CD4-positive, alpha-beta T cell treated with Interleukin-6 at 100 ng/mL for 8 hours (primary cell): ENCODE measurements at regions not wholly inside any gene's neighbourhood (a gene's known extent, or its start where the extent isn't known, plus 50 kb on each side); places are given as distances from the start of the nearest gene placed in this dataset.

Source experiments
- DNase-seq: peaks from one replicate; pipeline ENCODE4 v3.0.0-alpha.2; 2020; ENCODE audit warnings: mixed read lengths, low spot score

- DNase-seq: no peak
Observed at GRCh38 chr1:8267307-8267706, 50.6 kb upstream of the SLC45A1 start.

GRCh38 chr1:8266436-8267165 lies 51.3 kb upstream of the SLC45A1 start:
- DNase-seq: no peak

GRCh38 chr1:8263791-8264190 lies 54.1 kb upstream of the SLC45A1 start:
- DNase-seq: no peak

GRCh38 chr1:8261398-8261762 lies 56.5 kb upstream of the SLC45A1 start:
- no peak for DNase-seq

GRCh38 chr1:8259498-8260290 lies 58.2 kb upstream of the SLC45A1 start:
- DNase-seq: no peak

GRCh38 chr1:8257621-8258020 lies 60.3 kb upstream of the SLC45A1 start:
- DNase-seq: no peak

GRCh38 chr1:8256321-8256720 lies 61.6 kb upstream of the SLC45A1 start:
- DNase-seq: no peak

- DNase-seq: no peak
Observed at GRCh38 chr1:8255712-8256111, 62.2 kb upstream of the SLC45A1 start.

- no peak for DNase-seq
Observed at GRCh38 chr1:8252266-8252951, 65.5 kb upstream of the SLC45A1 start.

- no peak for DNase-seq
Observed at GRCh38 chr1:8251635-8252034, 66.3 kb upstream of the SLC45A1 start.

- no peak for DNase-seq
Observed at GRCh38 chr1:8249838-8250237, 68.1 kb upstream of the SLC45A1 start.

- no peak for DNase-seq
Observed at GRCh38 chr1:8247811-8248436, 70.0 kb upstream of the SLC45A1 start.

- DNase-seq: no peak
Observed at GRCh38 chr1:8244304-8244703, 73.6 kb upstream of the SLC45A1 start.

- DNase-seq: no peak
Observed at GRCh38 chr1:8242498-8242897, 75.4 kb upstream of the SLC45A1 start.

- DNase-seq: no peak
Observed at GRCh38 chr1:8241417-8242014, 76.4 kb upstream of the SLC45A1 start.

- DNase-seq: no peak
Observed at GRCh38 chr1:8239306-8240023, 78.4 kb upstream of the SLC45A1 start.

GRCh38 chr1:8239039-8239305 lies 78.9 kb upstream of the SLC45A1 start:
- DNase-seq: no peak

- DNase-seq: no peak
Observed at GRCh38 chr1:8238141-8239038, 79.5 kb upstream of the SLC45A1 start.

- no peak for DNase-seq
Observed at GRCh38 chr1:8232036-8232757, 85.7 kb upstream of the SLC45A1 start.

GRCh38 chr1:8230292-8230621 lies 87.7 kb upstream of the SLC45A1 start:
- no peak for DNase-seq
